Activated naive CD4-positive, alpha-beta T cell treated with anti-CD3 and anti-CD28 coated beads, Interleukin-2, amount 50 U/mL, for 72 hours (primary cell): ENCODE measurements at regions not wholly inside any gene's neighbourhood (a gene's known extent, or its start where the extent isn't known, plus 50 kb on each side); places are given as distances from the start of the nearest gene placed in this dataset.
A peak's percentile ranks its signal among the peaks of the same experiment; 100 is the strongest.
"Not testable (repeated sequence)": the region's sequence is repeated elsewhere in the genome, so short reads cannot be mapped to it uniquely, and the experiment has no call there.

Experiments used
- ATAC-seq, 2 donors: fragments of 150-1000 bp; cut with Tn5 transposase; 2 replicates each; pipeline ENCODE4 v1.10.0; 2021; ENCODE audit warnings: mild to moderate bottlenecking in 2 of 2, moderate library complexity in 2 of 2
- DNase-seq, 2 donors: peaks; one replicate each; pipeline ENCODE4 v3.0.0; 2021 to 2022; ENCODE audit warnings: low spot score in 2 of 2
- H3K27ac Mint-ChIP-seq, 2 donors: one replicate each; pipeline ENCODE4 v1.8.0; 2022; ENCODE audit warnings: mild to moderate bottlenecking in 2 of 2, mixed read lengths in 2 of 2
- H3K36me3 Mint-ChIP-seq, 2 donors: one replicate each; pipeline ENCODE4 v1.8.0; 2022; ENCODE audit warnings: mixed read lengths in 2 of 2
- H3K9me3 Mint-ChIP-seq, 2 donors: one replicate each; pipeline ENCODE4 v1.8.0; 2022; ENCODE audit warnings: mixed read lengths in 2 of 2

DNA sequence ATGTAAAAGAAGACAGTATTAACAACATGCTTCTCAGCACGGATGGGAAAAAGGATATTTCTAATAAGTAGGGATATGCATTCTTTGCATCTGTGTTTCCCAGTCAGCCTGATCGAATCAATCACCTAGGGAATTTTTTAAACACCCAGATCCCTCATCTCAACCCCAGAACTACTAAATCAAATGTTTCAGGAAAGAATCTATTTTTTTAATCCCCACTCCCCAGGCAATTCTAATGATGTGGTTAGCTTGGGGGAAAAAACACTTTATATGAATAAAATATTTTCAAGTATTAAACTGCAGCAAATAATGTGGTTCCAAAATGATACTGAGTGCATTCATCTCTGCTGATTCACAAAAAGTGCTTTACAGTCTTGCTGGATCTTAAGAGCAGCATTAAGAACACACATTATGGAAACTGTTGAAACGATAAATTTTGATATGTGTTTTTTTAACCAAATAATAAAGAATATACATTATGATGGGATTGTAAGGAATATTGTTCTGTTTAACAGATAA is 68.7 kb upstream of the GUCY1A1 start:
- H3K9me3 Mint-ChIP-seq, result no peaks in the 10 kb centered on the region
- ATAC-seq, result no peak
- H3K27ac Mint-ChIP-seq, result no peak overlapping the region
- no peak for DNase-seq
- H3K36me3 Mint-ChIP-seq, result no peaks in the 10 kb centered on the region

DNA sequence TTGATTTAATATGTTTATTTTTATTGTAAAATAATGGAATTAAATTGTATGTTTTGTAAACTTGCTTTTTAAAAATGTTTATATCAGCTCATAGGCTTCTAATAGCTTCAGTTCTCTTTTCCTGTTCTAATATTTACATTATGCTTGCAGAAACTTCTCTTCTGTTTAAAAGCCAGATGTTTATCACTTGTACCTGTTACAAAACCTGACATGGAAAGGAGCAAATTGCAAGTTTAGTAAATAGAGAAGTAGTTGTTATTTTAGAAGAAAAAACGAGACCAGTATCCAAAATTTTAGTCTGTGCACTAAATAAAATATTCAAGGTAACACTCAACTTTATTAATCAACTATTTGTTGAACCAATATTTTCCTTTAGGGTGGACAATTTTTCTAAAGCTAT is 69.4 kb upstream of the GUCY1A1 start:
- no peak for ATAC-seq
- Mint-ChIP-seq H3K36me3 (no peaks in the 10 kb centered on the region), H3K27ac (no peak overlapping the region), H3K9me3 (no peaks in the 10 kb centered on the region)
- no peak for DNase-seq

DNA sequence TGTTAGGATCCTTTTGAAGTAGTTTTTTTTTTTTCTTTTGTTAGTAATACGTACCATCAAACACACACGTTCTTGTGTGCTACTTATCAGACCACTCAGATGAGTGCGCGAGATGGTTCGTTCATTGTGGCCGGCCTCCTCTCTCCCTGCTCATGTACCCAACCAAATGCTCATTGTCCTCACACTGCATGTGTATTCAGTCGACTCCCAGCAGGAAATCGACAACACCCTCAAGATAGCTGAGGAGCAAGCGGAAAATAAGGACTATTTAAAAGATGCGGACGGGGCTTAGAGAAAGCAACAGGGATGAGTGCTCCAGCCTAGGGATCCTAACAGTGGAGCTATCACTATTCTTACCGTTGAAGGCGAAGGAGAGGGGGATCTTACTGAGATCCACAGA is 72.9 kb upstream of the GUCY1A1 start:
- Mint-ChIP-seq H3K27ac (no peak overlapping the region), H3K9me3 (no peaks in the 10 kb centered on the region), H3K36me3 (no peaks in the 10 kb centered on the region)
- ATAC-seq (no peak), DNase-seq (no peak)

DNA sequence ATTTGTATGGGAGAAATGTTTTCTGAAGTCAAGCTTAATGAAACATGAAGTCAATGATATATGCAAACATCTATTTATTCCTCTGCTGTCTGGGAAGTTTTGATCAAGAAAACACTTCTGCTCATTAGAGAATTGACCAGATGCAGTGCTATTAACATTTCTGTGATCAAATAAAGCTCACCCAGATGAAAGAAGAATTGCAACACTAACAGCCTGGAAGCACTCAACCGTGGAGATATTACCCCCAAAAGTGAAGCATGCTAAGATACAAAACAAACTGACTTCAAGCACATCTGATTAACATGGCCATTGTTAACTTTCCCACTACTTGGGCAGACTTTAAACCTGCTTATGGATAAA is 73.7 kb upstream of the GUCY1A1 start:
- no peaks in the 10 kb centered on the region for H3K9me3 Mint-ChIP-seq

DNA sequence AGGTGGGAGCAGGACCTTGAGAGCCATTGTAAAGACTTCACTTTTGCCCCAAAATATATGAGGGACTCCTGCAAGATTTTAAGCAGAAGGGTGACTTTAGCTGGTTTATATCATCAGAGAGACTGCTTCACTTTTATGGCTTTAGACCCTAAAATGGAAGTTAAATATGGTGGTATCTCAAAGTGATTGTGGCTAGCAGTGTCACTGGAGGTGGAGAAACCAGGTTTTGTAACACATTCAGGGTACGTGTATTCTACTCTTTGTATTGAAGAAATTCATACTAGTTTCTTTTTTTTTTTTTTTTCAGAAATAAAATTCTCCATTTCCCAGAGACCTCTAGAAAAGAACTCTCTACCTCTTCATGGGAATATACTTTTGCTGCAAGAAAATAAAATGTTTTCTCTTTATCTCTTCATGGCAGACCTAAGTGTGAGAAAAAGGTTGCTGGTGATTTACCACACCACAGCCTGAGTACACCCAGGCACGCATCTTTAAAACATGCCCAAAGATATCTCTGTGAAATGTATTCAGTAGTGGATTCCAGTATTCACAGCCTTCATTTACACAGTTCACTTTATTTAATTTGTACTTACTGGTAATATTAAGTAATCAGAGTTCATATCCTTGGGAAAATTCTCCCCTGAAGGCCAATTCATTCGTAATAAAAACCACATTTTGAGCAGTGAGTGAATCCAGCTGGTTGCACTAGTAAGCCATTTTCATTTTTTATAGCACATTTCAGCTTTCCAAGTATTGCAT is 74.3 kb upstream of the GUCY1A1 start:
- Mint-ChIP-seq H3K9me3 (no peaks in the 10 kb centered on the region), H3K27ac (no peak overlapping the region), H3K36me3 (no peaks in the 10 kb centered on the region)
- no peak for ATAC-seq
- DNase-seq, result no peak

More for the DNA sequence above, 73.7 kb upstream of the GUCY1A1 start:
- no peak for DNase-seq
- no peak for ATAC-seq
- H3K27ac Mint-ChIP-seq, result no peak overlapping the region
- no peaks in the 10 kb centered on the region for H3K36me3 Mint-ChIP-seq

DNA sequence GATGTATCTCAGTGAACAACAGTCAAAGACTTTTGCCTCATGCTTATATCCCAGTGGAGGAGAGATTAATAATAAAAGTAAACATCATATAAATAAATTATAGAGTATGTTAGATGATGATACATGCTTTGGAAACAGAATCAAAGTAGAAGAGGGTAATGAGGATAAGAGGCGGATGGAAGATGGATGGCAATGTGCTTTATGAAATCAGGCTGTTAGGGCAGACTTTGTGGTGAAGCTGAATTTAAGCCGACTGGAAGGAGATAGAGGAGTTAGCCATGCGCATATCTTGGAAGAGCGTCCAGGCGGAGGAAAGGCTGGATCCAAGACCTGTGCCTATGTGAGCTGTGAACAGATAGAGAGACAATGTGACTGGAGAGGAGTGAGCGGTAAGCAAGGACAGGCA is 74.9 kb upstream of the GUCY1A1 start:
- H3K36me3 Mint-ChIP-seq, result no peaks in the 10 kb centered on the region
- H3K9me3 Mint-ChIP-seq, result no peaks in the 10 kb centered on the region
- no peak overlapping the region for H3K27ac Mint-ChIP-seq
- no peak for DNase-seq
- no peak for ATAC-seq

DNA sequence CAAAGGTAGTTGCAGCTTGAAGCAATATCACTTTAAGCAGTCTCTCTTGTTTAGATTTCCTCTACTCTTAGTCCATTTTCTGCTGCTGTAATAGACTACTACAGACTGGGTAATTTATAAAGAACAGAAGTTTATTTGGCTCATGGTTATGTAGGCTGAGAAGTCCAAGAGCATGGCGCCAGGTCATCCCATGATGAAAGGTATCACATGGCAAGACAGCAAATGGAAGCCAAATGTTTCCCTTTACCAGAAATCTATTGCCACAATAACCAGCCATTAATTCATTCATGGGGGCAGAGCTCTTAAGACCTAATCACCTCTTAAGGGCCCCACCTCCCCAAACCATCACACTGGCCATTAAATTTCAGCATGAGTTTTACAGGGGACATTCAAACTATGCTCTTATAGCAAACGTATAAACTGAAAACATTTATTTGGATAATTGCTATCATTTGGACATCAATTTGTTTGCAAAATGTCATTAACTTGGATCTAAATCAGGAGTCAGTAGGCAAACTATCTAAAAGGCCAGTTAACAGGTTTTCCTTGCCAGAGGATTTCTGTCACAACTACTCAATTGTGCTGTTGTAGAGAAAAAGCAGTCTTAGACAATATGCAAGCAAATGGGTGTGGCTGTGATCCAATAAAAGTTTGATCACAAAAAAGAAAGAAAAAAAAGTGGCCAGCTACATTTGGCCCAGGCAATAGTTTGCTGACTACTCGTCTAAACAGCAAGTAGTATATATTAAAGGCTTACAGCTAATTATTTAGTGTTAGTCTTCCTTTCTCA is 75.7 kb upstream of the GUCY1A1 start:
- H3K9me3 Mint-ChIP-seq, result no peaks in the 10 kb centered on the region
- DNase-seq, result no peak
- no peak for ATAC-seq
- H3K27ac Mint-ChIP-seq, result no peak overlapping the region
- no peaks in the 10 kb centered on the region for H3K36me3 Mint-ChIP-seq

DNA sequence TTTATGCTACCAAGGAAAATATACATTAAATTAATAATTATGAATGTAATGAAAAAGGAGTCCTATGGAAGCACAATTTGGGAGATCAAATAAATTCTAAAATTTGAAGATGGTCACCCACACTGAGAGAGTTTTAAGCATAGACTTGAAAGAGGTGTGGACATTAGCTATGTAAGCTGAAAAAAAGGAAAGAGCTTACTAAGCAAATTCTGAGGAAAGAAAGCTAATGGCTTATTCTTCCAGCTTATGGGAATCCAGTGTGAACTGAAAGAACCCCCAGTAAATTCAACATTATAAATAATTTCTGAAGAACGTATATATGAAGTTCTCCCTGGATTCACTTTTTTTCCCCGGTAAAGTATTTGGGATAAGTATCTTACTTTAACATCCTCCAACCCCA is 78.2 kb upstream of the GUCY1A1 start:
- ATAC-seq, result no peak
- no peak for DNase-seq
- no peaks in the 10 kb centered on the region for H3K36me3 Mint-ChIP-seq
- H3K27ac Mint-ChIP-seq, result no peak overlapping the region
- H3K9me3 Mint-ChIP-seq, result no peaks in the 10 kb centered on the region

DNA sequence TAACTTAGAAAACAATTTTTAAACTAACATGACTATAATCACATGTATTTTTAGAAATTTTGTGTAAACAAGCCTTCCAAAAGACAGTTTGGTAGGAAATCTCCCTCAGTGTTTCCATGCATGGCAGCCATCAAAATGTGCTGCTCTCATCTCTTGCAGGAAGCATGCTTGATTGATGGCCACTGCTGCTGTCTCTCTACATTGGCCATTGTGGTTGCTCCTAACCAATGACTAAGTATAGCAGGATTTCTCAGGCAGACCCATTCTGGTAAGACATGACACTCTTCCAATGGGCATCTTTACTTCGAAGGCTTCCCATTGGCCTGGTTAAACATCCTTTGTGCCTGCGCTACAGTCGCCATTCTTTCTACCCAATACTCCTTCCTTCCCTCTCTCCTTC is 78.9 kb upstream of the GUCY1A1 start:
- Mint-ChIP-seq H3K9me3 (no peaks in the 10 kb centered on the region), H3K36me3 (no peaks in the 10 kb centered on the region), H3K27ac (no peak overlapping the region)
- DNase-seq, result no peak
- ATAC-seq, result no peak

DNA sequence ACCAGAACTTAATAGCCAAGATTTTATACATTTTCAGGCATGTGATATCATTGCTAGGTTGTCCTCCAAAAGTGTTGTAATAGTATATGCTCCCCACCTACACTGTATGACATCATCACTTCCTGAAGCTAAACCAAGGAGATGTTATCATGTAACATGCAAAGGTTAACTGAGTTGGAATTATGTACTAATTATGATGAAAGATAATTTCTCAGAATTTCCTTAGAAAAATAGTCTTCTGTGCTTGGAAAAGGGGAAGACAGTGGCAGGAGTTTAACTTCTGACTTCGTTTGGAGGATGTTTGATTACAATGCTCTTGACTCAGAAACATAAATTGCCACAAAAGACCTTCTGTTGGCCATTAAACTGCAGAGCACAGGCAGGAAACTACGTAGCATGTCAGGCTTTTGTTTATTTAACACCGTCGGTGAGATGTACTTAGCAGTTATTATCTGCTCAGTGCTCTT is 83.6 kb upstream of the GUCY1A1 start:
- H3K27ac Mint-ChIP-seq, result no peak overlapping the region
- H3K9me3 Mint-ChIP-seq, result no peaks in the 10 kb centered on the region
- ATAC-seq (peak in 1 of 2 donors; percentile 31), DNase-seq (no peak)
- H3K36me3 Mint-ChIP-seq, result no peaks in the 10 kb centered on the region

DNA sequence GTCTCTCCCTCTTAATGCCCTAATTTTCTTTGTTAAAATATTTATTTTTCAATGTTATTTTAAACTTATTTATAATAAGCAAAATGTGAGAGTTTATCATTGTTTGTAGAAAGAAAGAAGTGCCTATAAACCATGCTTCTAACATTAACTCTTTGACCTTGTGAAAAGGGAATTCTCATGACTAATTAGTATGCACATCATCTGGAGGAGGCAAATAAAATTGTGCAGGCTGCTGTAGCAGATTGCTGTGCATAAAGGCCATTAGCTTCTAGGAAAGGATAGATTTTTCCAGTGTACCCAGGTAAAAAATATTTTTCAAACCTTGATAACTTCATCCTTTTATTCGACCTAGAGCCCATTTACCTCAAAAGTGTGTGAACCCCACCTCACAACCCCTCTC is 84.6 kb upstream of the GUCY1A1 start:
- no peak for ATAC-seq
- no peaks in the 10 kb centered on the region for H3K36me3 Mint-ChIP-seq
- H3K27ac Mint-ChIP-seq, result no peak overlapping the region
- no peak for DNase-seq
- H3K9me3 Mint-ChIP-seq, result no peaks in the 10 kb centered on the region

DNA sequence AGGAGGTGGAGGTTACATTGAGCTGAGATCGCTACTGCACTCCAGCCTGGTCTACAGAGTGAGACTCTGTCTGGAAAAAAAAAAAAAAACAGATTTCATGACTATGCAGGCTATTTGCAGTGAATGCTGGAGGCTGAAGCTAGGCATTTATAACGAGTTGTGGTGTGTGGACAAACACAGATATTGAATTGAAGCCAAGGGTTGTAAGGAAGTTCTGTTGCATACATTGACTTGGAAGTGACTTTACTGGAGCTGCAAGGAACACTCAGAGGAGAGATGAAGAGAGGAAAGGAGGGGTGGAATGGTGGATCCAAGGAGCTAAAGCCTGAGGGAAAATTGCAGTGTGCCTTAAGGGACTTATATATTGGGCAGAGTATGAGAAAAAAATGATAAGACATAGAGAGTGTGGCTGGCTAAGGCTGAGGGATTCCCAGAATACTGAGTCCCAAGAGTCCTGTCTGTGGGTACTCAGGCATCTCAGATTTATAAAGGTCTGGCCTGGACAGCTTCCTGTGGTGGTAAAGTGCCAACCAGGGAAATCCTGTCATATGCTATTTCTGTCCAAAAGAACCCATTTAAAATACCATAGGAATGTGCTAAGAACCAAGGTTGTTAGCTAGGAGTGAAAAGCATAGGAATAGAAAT is 87.8 kb upstream of the GUCY1A1 start:
- Mint-ChIP-seq H3K27ac (no peak overlapping the region), H3K36me3 (no peaks in the 10 kb centered on the region), H3K9me3 (no peaks in the 10 kb centered on the region)
- ATAC-seq, result no peak
- no peak for DNase-seq

DNA sequence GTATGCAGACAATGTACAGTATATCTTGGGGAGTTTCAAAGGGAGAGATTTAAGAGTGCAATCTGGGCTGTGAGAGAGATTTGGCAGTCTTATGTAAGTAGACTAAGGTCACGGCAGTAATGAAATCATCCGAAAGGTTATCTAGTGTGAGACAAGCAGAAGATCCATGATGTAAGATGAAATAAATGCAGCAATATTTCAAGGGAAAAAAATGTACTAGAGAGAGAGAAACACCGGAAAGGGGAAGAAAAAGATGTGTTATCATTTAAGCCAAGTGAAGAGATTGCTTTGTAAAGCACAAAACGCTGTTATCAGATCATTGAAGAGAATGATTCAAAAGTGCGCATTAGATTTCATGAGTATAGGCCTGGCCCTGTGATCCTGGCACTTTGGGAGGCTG is 88.4 kb upstream of the GUCY1A1 start:
- Mint-ChIP-seq H3K36me3 (no peaks in the 10 kb centered on the region), H3K9me3 (no peaks in the 10 kb centered on the region), H3K27ac (no peak overlapping the region)
- DNase-seq, result no peak
- ATAC-seq, result no peak

DNA sequence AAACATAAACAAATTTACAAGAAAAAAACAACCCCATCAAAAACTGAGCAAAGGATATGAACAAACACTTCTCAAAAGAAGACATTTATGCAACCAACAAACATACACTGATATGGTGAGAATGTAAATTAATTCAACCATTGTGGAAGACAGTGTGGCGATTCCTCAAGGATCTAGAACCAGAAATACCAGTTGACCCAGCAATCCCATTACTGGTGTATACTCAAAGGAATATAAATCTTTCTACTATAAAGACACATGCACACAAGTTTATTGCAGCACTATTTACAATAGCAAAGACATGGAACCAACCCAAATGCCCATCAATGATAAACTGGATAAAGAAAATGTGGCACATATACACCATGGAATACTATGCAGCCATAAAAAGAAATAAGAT is 92.3 kb upstream of the GUCY1A1 start:
- not testable (repeated sequence) for H3K27ac Mint-ChIP-seq, ATAC-seq, H3K36me3 Mint-ChIP-seq, DNase-seq, H3K9me3 Mint-ChIP-seq

DNA sequence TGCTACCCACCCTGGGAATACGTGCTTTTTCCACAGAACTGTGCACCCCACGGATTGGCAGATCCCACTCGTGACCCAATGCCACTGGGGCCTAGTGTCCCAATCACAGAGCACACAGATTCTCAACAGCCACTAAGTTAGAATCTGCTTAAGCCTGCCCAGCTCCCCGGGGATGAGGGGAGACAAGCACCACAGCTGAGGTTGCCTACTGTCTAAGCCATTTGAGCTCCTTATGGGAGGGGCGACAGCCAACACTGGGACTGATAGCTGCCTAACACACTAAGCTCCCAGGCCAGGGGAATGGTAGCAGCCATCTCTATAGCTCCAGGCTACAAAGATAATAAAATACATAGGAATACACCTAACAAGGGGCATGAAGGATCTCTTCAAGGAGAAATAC is 93.5 kb upstream of the GUCY1A1 start:
- no peak for ATAC-seq
- peaks cover 0 to 7% of the 10 kb centered on the region in 2 donors for H3K9me3 Mint-ChIP-seq
- no peaks in the 10 kb centered on the region for H3K36me3 Mint-ChIP-seq
- DNase-seq, result no peak
- no peak overlapping the region for H3K27ac Mint-ChIP-seq

DNA sequence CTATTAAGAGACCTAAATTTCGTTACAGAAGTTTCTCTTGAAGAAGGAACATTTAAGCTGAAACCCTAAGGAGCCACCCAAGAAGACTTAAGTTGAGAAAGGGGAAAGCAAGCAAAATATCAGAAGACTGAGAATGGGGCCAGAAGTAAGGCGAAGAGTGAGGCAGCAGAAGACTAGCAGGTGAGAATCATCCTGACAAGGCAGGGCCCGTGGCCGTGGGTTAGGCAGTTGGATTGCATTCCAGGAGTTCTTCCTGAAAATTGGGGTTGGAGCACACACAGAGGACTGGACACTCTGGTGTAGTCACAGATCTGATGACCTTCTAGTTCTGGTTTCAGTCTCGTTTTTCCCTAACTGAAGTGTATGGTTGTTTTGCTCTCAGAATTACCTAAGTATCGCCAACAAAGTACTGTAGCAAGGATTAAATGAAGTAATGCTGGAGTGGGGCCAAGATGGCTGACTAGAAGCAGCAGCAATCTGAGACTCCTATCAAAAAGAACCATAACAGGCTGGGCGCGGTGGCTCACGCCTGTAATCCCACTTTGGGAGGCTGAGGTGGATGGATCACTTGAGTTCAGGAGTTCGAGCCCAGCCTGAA is 94.4 kb upstream of the GUCY1A1 start:
- DNase-seq (no peak), ATAC-seq (no peak)
- Mint-ChIP-seq H3K36me3 (no peaks in the 10 kb centered on the region), H3K9me3 (peaks cover 0 to 7% of the 10 kb centered on the region in 2 donors), H3K27ac (no peak overlapping the region)
